Choroid plexus epithelial cell (primary cell): ENCODE measurements at regions not wholly inside any gene's neighbourhood (a gene's known extent, or its start where the extent isn't known, plus 50 kb on each side); places are given as distances from the start of the nearest gene placed in this dataset.
"Not testable (repeated sequence)": the region's sequence is repeated elsewhere in the genome, so short reads cannot be mapped to it uniquely, and the experiment has no call there.

Experiments used
- DNase-seq: peaks from one replicate; pipeline ENCODE4 v3.0.0-alpha.2; 2010; ENCODE audit warnings: low read depth
- H3K4me3 ChIP-seq: 2 replicates; pipeline ENCODE4 v1.5.1; 2011; ENCODE audit warnings: low read depth, mild to moderate bottlenecking, control low read depth, low read length, moderate library complexity
- CTCF ChIP-seq: conservative IDR thresholded peaks from 2 replicates; pipeline ENCODE4 v1.5.1; 2011; ENCODE audit warnings: low read depth, mild to moderate bottlenecking, control low read depth, inconsistent platforms, low read length, moderate library complexity

GRCh38 chr11:112343368-112344039, 82.8 kb upstream of the PLET1 start:
- no peak overlapping the region for H3K4me3 ChIP-seq
- DNase-seq = peak; percentile 81
- no peak for TF ChIP-seq CTCF

GRCh38 chr11:112344040-112344413, 83.4 kb upstream of the PLET1 start:
- TF ChIP-seq CTCF = no peak
- no peak overlapping the region for H3K4me3 ChIP-seq
- DNase-seq = no peak

GRCh38 chr11:112345166-112345565, 84.5 kb upstream of the PLET1 start:
- no peak for DNase-seq
- no peak overlapping the region for H3K4me3 ChIP-seq
- no peak for TF ChIP-seq CTCF

GRCh38 chr11:112345706-112346105, 85.0 kb upstream of the PLET1 start:
- no peak for DNase-seq
- TF ChIP-seq CTCF = peak; percentile 35
- no peak overlapping the region for H3K4me3 ChIP-seq

GRCh38 chr11:112346586-112346985, 85.9 kb upstream of the PLET1 start:
- no peak overlapping the region for H3K4me3 ChIP-seq
- TF ChIP-seq CTCF = no peak
- no peak for DNase-seq

- no peak for DNase-seq
- TF ChIP-seq CTCF = no peak
- H3K4me3 ChIP-seq = no peak overlapping the region
Observed at GRCh38 chr11:112348480-112349029, 87.9 kb upstream of the PLET1 start.

GRCh38 chr11:112351423-112351822, 90.8 kb upstream of the PLET1 start:
- DNase-seq, H3K4me3 ChIP-seq: not testable (repeated sequence)

GRCh38 chr11:112352907-112353306, 92.2 kb upstream of the PLET1 start:
- H3K4me3 ChIP-seq = no peak overlapping the region
- DNase-seq = no peak
- TF ChIP-seq CTCF = no peak
